GM12892 (cell line): ENCODE measurements at regions not wholly inside any gene's neighbourhood (a gene's known extent, or its start where the extent isn't known, plus 50 kb on each side); places are given as distances from the start of the nearest gene placed in this dataset.

Source experiments
- POLR2A ChIP-seq: IDR thresholded peaks from 2 replicates; pipeline ENCODE4 v1.6.1; 2011; ENCODE audit warnings: low read depth, low read length, control low read depth
- POLR2AphosphoS5 ChIP-seq: IDR thresholded peaks from 2 replicates; pipeline ENCODE4 v1.6.1; 2011; ENCODE audit warnings: low read depth, low read length, control low read depth

- TF ChIP-seq POLR2AphosphoS5 (no peak), POLR2A (no peak)
These were observed 125.6 kb downstream of the SPRY2 start for GRCh38 chr13:80215368-80215767.
